ENCODE measurements at regions not wholly inside any gene's neighbourhood (a gene's known extent, or its start where the extent isn't known, plus 50 kb on each side); places are given as distances from the start of the nearest gene placed in this dataset.

GRCh38 chr4:52241916-52242315 lies 190.8 kb downstream of the SPATA18 start:
- TF ChIP-seq EZH2phosphoT487 (IDR thresholded peaks at IDR 0.05; ENCODE audit: borderline replicate concordance) (no peak), CTCF (IDR thresholded peaks at IDR 0.05 in 2 of 3, conservative IDR thresholded peaks at IDR 0.05 in 1 of 3; ENCODE audit: borderline replicate concordance in 1 of 3, insufficient read depth in 1 of 3, low read depth in 2 of 3, low read length in 2 of 3) (no peak), POLR2AphosphoS5 (IDR thresholded peaks at IDR 0.05; ENCODE audit: low read depth, low read length) (no peak), POLR2A (IDR thresholded peaks at IDR 0.05; ENCODE audit: borderline replicate concordance, extremely low read depth, insufficient read depth, insufficient read length) (no peak), JUND (IDR thresholded peaks at IDR 0.05) (no peak), MAX (IDR thresholded peaks at IDR 0.05) (no peak), ZNF274 (IDR thresholded peaks at IDR 0.05; ENCODE audit: low read depth, low read length) (no peak), YY1 (IDR thresholded peaks at IDR 0.05; ENCODE audit: extremely low read depth, insufficient replicate concordance, low read depth, low read length) (no peak), EZH2 (IDR thresholded peaks at IDR 0.05) (no peak), RAD21 (IDR thresholded peaks at IDR 0.05; ENCODE audit: low read depth) (no peak)
